ENCODE measurements at regions not wholly inside any gene's neighbourhood (a gene's known extent, or its start where the extent isn't known, plus 50 kb on each side); places are given as distances from the start of the nearest gene placed in this dataset.

DNA sequence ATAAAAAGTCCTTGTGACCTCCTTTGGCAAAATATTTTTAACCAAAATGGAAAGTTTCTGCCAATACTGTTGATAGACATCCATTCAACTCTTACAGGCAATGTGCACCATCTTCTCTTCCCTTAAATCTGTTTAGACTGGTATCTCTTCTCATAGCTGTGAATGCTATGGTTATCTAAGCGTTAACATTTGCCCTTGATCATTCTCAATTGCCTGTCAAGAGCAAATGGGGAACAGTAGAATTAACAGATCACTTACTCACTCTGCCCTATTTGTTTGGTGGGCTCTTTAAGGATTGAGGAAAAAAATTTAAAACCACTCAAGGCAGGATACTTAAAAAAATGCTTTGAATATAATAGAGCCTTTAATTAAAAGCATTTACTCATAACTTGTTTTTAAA lies 808.4 kb downstream of the NXPH1 start:
- TF ChIP-seq CTCF (IDR thresholded peaks at IDR 0.05; ENCODE audit: low read length) (no peak), EZH2phosphoT487 (IDR thresholded peaks at IDR 0.05; ENCODE audit: low read length) (no peak), EZH2 (optimal IDR thresholded peaks at IDR 0.05; ENCODE audit: low read depth, low read length) (no peak)

All from MM.1S (cell line).